Kidney epithelial cell (primary cell): ENCODE measurements at regions not wholly inside any gene's neighbourhood (a gene's known extent, or its start where the extent isn't known, plus 50 kb on each side); places are given as distances from the start of the nearest gene placed in this dataset.

Experiments
- DNase-seq: peaks from one replicate; pipeline ENCODE4 v3.0.0-alpha.2; 2010; ENCODE audit warnings: low read depth
- H3K27me3 ChIP-seq: 2 replicates; pipeline ENCODE4 v1.6.0; 2011; ENCODE audit warnings: low read length; ENCODE audit not compliant: control insufficient read depth, insufficient read depth
- H3K36me3 ChIP-seq: 2 replicates; pipeline ENCODE4 v1.5.1; 2011; ENCODE audit warnings: low read length; ENCODE audit not compliant: control insufficient read depth, insufficient read depth
- H3K4me3 ChIP-seq: 2 replicates; pipeline ENCODE4 v1.5.1; 2011; ENCODE audit warnings: low read depth, mild to moderate bottlenecking, control low read depth, low read length
- TF ChIP-seq, protein P1 (sequence below): IDR thresholded peaks from 2 replicates; pipeline ENCODE4 v1.5.1; 2011; ENCODE audit warnings: mild to moderate bottlenecking, moderate library complexity, low read length, control low read depth, inconsistent platforms; ENCODE audit not compliant: insufficient read depth, poor library complexity, severe bottlenecking

DNA sequence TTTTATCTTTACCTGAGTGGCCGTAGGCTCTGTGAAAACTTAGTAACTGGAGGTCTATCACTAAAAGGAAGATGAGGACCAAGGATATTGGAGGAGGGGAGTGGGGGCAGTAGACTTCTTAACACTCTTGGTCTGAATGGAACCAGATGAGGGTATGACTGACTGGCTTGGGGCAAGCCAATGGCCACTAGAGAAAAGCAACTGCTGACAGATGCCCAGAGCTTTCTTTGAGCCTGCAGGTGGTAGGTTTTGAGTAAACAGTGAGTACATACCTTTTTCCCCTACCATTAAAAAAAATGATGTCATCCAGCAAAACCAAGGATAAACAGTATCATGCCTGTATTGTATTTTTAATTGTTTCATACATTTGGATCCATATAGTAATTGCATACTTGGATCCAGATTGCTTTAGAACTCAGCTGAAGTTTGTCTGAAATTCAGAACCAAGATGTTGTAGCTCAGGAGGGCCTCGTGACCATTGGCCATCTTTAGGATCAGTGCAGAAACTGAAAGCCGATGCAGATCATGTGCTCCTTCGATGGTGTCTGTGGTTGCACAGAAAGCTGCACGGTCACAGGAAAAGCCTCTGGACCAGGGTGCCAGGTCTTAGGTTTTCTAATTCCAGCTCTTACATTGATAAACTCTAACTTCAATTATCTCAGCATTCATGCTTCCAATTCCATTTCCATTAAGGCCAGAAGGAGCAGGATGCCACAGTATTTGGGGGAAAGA lies 131.0 kb downstream of the PDGFRA start:
- DNase-seq: no peak
- Histone ChIP-seq H3K27me3 (no peaks in the 10 kb centered on the region), H3K36me3 (no peaks in the 10 kb centered on the region), H3K4me3 (no peak overlapping the region)
- TF ChIP-seq, protein P1, sequence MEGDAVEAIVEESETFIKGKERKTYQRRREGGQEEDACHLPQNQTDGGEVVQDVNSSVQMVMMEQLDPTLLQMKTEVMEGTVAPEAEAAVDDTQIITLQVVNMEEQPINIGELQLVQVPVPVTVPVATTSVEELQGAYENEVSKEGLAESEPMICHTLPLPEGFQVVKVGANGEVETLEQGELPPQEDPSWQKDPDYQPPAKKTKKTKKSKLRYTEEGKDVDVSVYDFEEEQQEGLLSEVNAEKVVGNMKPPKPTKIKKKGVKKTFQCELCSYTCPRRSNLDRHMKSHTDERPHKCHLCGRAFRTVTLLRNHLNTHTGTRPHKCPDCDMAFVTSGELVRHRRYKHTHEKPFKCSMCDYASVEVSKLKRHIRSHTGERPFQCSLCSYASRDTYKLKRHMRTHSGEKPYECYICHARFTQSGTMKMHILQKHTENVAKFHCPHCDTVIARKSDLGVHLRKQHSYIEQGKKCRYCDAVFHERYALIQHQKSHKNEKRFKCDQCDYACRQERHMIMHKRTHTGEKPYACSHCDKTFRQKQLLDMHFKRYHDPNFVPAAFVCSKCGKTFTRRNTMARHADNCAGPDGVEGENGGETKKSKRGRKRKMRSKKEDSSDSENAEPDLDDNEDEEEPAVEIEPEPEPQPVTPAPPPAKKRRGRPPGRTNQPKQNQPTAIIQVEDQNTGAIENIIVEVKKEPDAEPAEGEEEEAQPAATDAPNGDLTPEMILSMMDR: no peak

DNA sequence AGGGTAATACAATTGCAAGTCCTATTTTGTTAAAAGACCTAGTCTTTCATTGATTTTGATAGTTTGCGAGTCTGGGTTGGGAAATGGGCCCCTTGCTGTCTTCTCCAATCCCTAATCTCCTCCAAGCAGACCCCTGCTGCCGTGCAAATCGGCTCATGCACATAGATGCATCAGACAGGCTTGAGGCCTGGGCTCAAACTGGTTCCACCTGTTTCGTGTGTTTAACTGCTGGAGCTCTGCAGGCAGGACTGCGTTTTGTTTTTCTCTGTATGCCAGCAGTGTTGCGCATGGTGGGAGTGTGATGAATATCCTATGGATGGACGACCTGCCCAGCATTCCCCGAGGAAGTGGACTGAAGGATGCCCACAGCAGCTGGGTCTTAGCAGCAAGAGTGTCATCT lies 133.9 kb downstream of the PDGFRA start:
- Histone ChIP-seq H3K27me3 (no peaks in the 10 kb centered on the region), H3K36me3 (no peaks in the 10 kb centered on the region), H3K4me3 (no peak overlapping the region)
- TF ChIP-seq, protein P1: no peak
- no peak for DNase-seq

- Histone ChIP-seq H3K4me3 (no peak overlapping the region), H3K27me3 (no peaks in the 10 kb centered on the region), H3K36me3 (no peaks in the 10 kb centered on the region)
- no peak for DNase-seq
- TF ChIP-seq, protein P1: no peak
Measured at GRCh38 chr4:54365691-54366090, 136.6 kb downstream of the PDGFRA start.

GRCh38 chr4:54367059-54367458 lies 138.0 kb downstream of the PDGFRA start:
- Histone ChIP-seq H3K36me3 (no peaks in the 10 kb centered on the region), H3K4me3 (no peak overlapping the region), H3K27me3 (no peaks in the 10 kb centered on the region)
- DNase-seq: no peak
- TF ChIP-seq, protein P1: no peak

GRCh38 chr4:54368281-54369265 lies 139.5 kb downstream of the PDGFRA start:
- H3K27me3 ChIP-seq: no peaks in the 10 kb centered on the region
- no peak for DNase-seq
- TF ChIP-seq, protein P1: no peak
- no peaks in the 10 kb centered on the region for H3K36me3 ChIP-seq
- no peak overlapping the region for H3K4me3 ChIP-seq
